GM12878 (cell line): ENCODE measurements at regions not wholly inside any gene's neighbourhood (a gene's known extent, or its start where the extent isn't known, plus 50 kb on each side); places are given as distances from the start of the nearest gene placed in this dataset.

ENCODE experiments used
- ATF3 ChIP-seq: IDR thresholded peaks from 2 replicates; pipeline ENCODE4 v1.6.1; 2011; ENCODE audit warnings: low read depth, mild to moderate bottlenecking, low read length, moderate library complexity, borderline replicate concordance; ENCODE audit errors: extremely low read depth
- BHLHE40 ChIP-seq, 2 experiments: fragments of 450-650 bp in 1 of 2; IDR thresholded peaks; 2 replicates each; pipeline ENCODE4 v1.6.1; 2011 to 2017; ENCODE audit warnings: low read depth in 2 of 2, borderline replicate concordance in 1 of 2, improper control_type of control experiment in 1 of 2, low read length in 1 of 2, mild to moderate bottlenecking in 1 of 2
- CTCF ChIP-seq, 3 experiments: IDR thresholded peaks in 2 of 3; conservative IDR thresholded peaks in 1 of 3; 2 replicates each; pipeline ENCODE4 v1.5.1; 2011; ENCODE audit warnings: low read depth in 3 of 3, low read length in 3 of 3, mild to moderate bottlenecking in 3 of 3, control low read depth in 2 of 3, moderate library complexity in 2 of 3, inconsistent platforms in 1 of 3, mixed read lengths in 1 of 3; ENCODE audit not compliant: control insufficient read depth in 2 of 3, insufficient read depth in 1 of 3; ENCODE audit errors: extremely low read depth in 1 of 3
- CUX1 ChIP-seq: IDR thresholded peaks from 2 replicates; pipeline ENCODE4 v1.6.1; 2012; ENCODE audit warnings: improper control_type of control experiment, low read depth, low read length; ENCODE audit not compliant: insufficient replicate concordance
- E2F4 ChIP-seq: IDR thresholded peaks from 2 replicates; pipeline ENCODE4 v1.6.1; 2012; ENCODE audit warnings: low read depth, low read length, improper control_type of control experiment
- KDM1A ChIP-seq: fragments of 200-600 bp; sonication (generic); IDR thresholded peaks from 2 replicates; pipeline ENCODE4 v1.6.1; 2016; ENCODE audit warnings: borderline replicate concordance
- POLR2A ChIP-seq: IDR thresholded peaks from 2 replicates; pipeline ENCODE4 v1.6.1; 2011; ENCODE audit warnings: low read depth, mild to moderate bottlenecking, low read length
- POLR2AphosphoS2 ChIP-seq: IDR thresholded peaks from 2 replicates; pipeline ENCODE4 v1.6.1; 2011; ENCODE audit warnings: low read depth, mild to moderate bottlenecking, low read length, improper control_type of control experiment, moderate library complexity
- RAD21 ChIP-seq: IDR thresholded peaks from 2 replicates; pipeline ENCODE4 v1.6.1; 2011; ENCODE audit warnings: mild to moderate bottlenecking, low read depth, low read length, moderate library complexity; ENCODE audit not compliant: insufficient read depth
- RBBP5 ChIP-seq: fragments of 200-600 bp; sonication (generic); conservative IDR thresholded peaks from 2 replicates; pipeline ENCODE4 v1.6.1; 2016
- ZNF274 ChIP-seq: IDR thresholded peaks from one replicate; pipeline ENCODE4 v1.8.0; 2011; ENCODE audit not compliant: insufficient read length, insufficient read depth
- ZNF687 ChIP-seq: fragments of 450-650 bp; IDR thresholded peaks from 2 replicates; pipeline ENCODE4 v1.6.1; 2017; ENCODE audit warnings: mild to moderate bottlenecking, moderate library complexity

- TF ChIP-seq ZNF687 (no peak), KDM1A (no peak), POLR2AphosphoS2 (no peak), ATF3 (no peak), CTCF (IDR thresholded peaks at IDR 0.05 in 2 of 3, conservative IDR thresholded peaks at IDR 0.05 in 1 of 3; ENCODE audit: control insufficient read depth in 2 of 3, extremely low read depth in 1 of 3, insufficient read depth in 1 of 3, low read depth in 3 of 3, low read length in 3 of 3) (no peak), RBBP5 (no peak), ZNF274 (no peak), RAD21 (no peak), POLR2A (no peak), BHLHE40 (IDR thresholded peaks at IDR 0.05; ENCODE audit: borderline replicate concordance in 1 of 2, low read depth in 2 of 2, low read length in 1 of 2) (no peak), CUX1 (no peak), E2F4 (no peak)
These were observed 109.8 kb upstream of the GULP1 start for GRCh38 chr2:188181884-188182283.
